ENCODE measurements at regions not wholly inside any gene's neighbourhood (a gene's known extent, or its start where the extent isn't known, plus 50 kb on each side); places are given as distances from the start of the nearest gene placed in this dataset.

GRCh38 chr5:148933903-148934432, 107.6 kb downstream of the ADRB2 start:
- no peak overlapping the region for H3K4me3 ChIP-seq (ENCODE audit: control insufficient read depth in 2 of 3, extremely low read depth in 1 of 3, insufficient read depth in 2 of 3, low read depth in 1 of 3, low read length in 3 of 3)
- TF ChIP-seq EZH2 (IDR thresholded peaks at IDR 0.05; ENCODE audit: low read length) = no peak
- TF ChIP-seq CTCF (optimal IDR thresholded peaks at IDR 0.05 in 1 of 3, IDR thresholded peaks at IDR 0.05 in 1 of 3, conservative IDR thresholded peaks at IDR 0.05 in 1 of 3; ENCODE audit: extremely low read depth in 1 of 3, insufficient read depth in 2 of 3, low read length in 3 of 3) = no peak
- no peaks in the 10 kb centered on the region for H4K20me1 ChIP-seq (ENCODE audit: control insufficient read depth, extremely low read depth, insufficient read depth, low read length)
- no peak overlapping the region for H3K4me2 ChIP-seq (ENCODE audit: control insufficient read depth, extremely low read depth, insufficient read depth, low read depth, low read length)
- H2AFZ ChIP-seq (ENCODE audit: control insufficient read depth, low read length) = no peak overlapping the region
- no peaks in the 10 kb centered on the region for H3K9me3 ChIP-seq (ENCODE audit: control insufficient read depth, low read depth, low read length)
- dilution Hi-C loops (cut with MboI; ENCODE audit: extremely low pct_ligation_motif_present, low sequenced_read_pairs) = no loop called here
- H3K27me3 ChIP-seq (ENCODE audit: control insufficient read depth, extremely low read depth, insufficient read depth, low read length) = no peaks in the 10 kb centered on the region
- no peak for FAIRE-seq
- no peak for DNase-seq (ENCODE audit: low read depth, low spot score)
- no peak overlapping the region for H3K9ac ChIP-seq (ENCODE audit: control insufficient read depth, extremely low read depth, insufficient read depth, low read length)
- H3K27ac ChIP-seq (ENCODE audit: control insufficient read depth, insufficient read depth, low read length) = no peak overlapping the region
- H3K36me3 ChIP-seq (ENCODE audit: control insufficient read depth in 2 of 2, extremely low read depth in 1 of 2, insufficient read depth in 2 of 2, low read length in 2 of 2) = no peaks in the 10 kb centered on the region
- H3K4me1 ChIP-seq (ENCODE audit: control insufficient read depth, extremely low read depth, insufficient read depth, low read length) = peaks cover 26% of the 10 kb centered on the region
- no peaks in the 10 kb centered on the region for H3K9me1 ChIP-seq (ENCODE audit: control insufficient read depth, extremely low read depth, insufficient read depth, low read length)
- H3K79me2 ChIP-seq (ENCODE audit: control insufficient read depth, insufficient read depth, low read length) = no peaks in the 10 kb centered on the region

- no peak overlapping the region for H3K4me3 ChIP-seq (ENCODE audit: control insufficient read depth in 2 of 3, extremely low read depth in 1 of 3, insufficient read depth in 2 of 3, low read depth in 1 of 3, low read length in 3 of 3)
- H3K79me2 ChIP-seq (ENCODE audit: control insufficient read depth, insufficient read depth, low read length) = no peaks in the 10 kb centered on the region
- no peak for TF ChIP-seq EZH2 (IDR thresholded peaks at IDR 0.05; ENCODE audit: low read length)
- TF ChIP-seq CTCF (optimal IDR thresholded peaks at IDR 0.05 in 1 of 3, IDR thresholded peaks at IDR 0.05 in 1 of 3, conservative IDR thresholded peaks at IDR 0.05 in 1 of 3; ENCODE audit: extremely low read depth in 1 of 3, insufficient read depth in 2 of 3, low read length in 3 of 3) = no peak
- dilution Hi-C loops (cut with MboI; ENCODE audit: extremely low pct_ligation_motif_present, low sequenced_read_pairs) = no loop called here
- H4K20me1 ChIP-seq (ENCODE audit: control insufficient read depth, extremely low read depth, insufficient read depth, low read length) = no peaks in the 10 kb centered on the region
- FAIRE-seq (peak; percentile 13), DNase-seq (ENCODE audit: low read depth, low spot score) (no peak)
- H3K27ac ChIP-seq (ENCODE audit: control insufficient read depth, insufficient read depth, low read length) = no peak overlapping the region
- no peaks in the 10 kb centered on the region for H3K9me3 ChIP-seq (ENCODE audit: control insufficient read depth, low read depth, low read length)
- H3K36me3 ChIP-seq (ENCODE audit: control insufficient read depth in 2 of 2, extremely low read depth in 1 of 2, insufficient read depth in 2 of 2, low read length in 2 of 2) = no peaks in the 10 kb centered on the region
- peak overlapping the region; percentile 34 for H2AFZ ChIP-seq (ENCODE audit: control insufficient read depth, low read length)
- no peaks in the 10 kb centered on the region for H3K9me1 ChIP-seq (ENCODE audit: control insufficient read depth, extremely low read depth, insufficient read depth, low read length)
- no peaks in the 10 kb centered on the region for H3K27me3 ChIP-seq (ENCODE audit: control insufficient read depth, extremely low read depth, insufficient read depth, low read length)
- no peak overlapping the region for H3K4me2 ChIP-seq (ENCODE audit: control insufficient read depth, extremely low read depth, insufficient read depth, low read depth, low read length)
- peaks cover 36% of the 10 kb centered on the region for H3K4me1 ChIP-seq (ENCODE audit: control insufficient read depth, extremely low read depth, insufficient read depth, low read length)
- H3K9ac ChIP-seq (ENCODE audit: control insufficient read depth, extremely low read depth, insufficient read depth, low read length) = no peak overlapping the region
These were observed 108.5 kb downstream of the ADRB2 start for GRCh38 chr5:148934895-148935400.
